Left cardiac atrium (tissue), 4 donors: ENCODE measurements at regions not wholly inside any gene's neighbourhood (a gene's known extent, or its start where the extent isn't known, plus 50 kb on each side); places are given as distances from the start of the nearest gene placed in this dataset.

Source experiments
- ATAC-seq, 2 donors: fragments of 200-7000 bp; cut with Tn5 transposase; one replicate each; pipeline ENCODE4 v1.9.1; 2020; ENCODE audit warnings: mild to moderate bottlenecking in 2 of 2, moderate library complexity in 2 of 2
- DNase-seq: peaks from one replicate; pipeline ENCODE4 v3.0.0-alpha.2; 2020
- intact Hi-C, 2 donors: fragments of 100-400 bp; cut with DNase I; formaldehyde crosslinking; loops; one replicate each; pipeline versions ENCODE4 v1.14.1 to v1.15.1; 2022 to 2023
- donor health status: DM: no; HTN: yes; CAD: no.
- donor health status: DM: no; HTN: yes; CAD: no; lungs with severe emphysema.
- donor health status: DM: yes; HTN: yes; CAD: no.
- donor health status: Dilated cardiomyopathy.

DNA sequence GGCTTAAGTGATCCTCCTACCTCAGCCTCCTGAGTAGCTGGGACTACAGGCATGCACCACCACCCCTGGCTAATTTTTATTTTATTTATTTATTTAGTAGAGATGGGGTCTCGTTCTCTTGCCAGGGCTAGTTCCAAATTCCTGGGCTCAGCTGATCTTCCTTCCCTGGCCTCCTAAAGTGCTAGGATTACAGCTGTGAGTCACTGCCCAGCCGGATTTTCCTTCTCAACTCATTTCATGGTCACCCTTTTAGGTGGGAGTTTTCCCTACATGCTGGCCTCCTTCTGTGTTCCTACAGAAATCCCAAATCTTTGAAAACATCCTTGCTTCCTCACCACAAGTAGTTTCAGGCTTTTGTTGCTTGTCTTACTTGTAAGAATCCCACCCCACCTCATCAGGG is 102.1 kb upstream of the SIAH1 start:
- DNase-seq (no peak), ATAC-seq (no peak)
- intact Hi-C loops, result no loop called here

DNA sequence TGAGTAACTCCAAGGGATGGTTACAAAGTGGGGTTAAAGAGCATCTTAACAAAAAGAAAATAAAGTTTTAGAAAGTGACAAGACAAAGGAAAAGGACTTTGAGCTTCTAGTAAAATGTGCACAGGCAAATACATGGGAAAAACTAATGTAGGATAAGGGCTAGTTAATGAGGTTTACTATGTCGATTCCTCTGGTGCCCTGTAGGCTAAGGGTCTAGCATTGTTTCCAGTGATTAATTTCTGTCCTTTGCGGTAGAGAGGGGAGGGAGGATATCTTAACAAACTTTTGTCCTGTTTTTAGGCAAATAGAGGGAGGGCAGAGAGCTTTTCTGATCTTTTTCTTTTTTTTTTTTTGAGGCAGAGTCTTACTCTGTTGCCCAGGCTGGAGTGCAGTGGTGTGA is 96.6 kb upstream of the SIAH1 start:
- no peak for DNase-seq
- no peak for ATAC-seq
- intact Hi-C loops, result no loop called here

DNA sequence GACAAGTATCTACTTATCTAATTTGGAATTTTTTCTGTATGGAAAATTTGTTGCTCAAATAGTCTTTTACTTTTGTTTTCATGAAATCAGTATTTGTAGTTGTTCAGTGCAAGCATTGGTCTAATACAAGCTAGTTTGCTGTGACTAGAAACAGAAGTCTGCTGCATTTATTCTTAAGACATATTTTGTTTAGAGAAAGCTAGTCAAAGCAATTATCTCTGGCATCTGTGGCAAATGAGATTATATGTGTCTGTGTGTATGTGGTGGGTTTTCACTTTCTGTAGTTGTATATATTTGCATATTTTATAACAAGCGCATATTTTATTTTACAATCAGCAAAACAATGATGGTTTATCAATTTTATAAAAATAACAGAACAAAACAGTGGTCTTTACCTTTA is 96.0 kb upstream of the SIAH1 start:
- no peak for DNase-seq
- no peak for ATAC-seq
- intact Hi-C loops, result no loop called here

DNA sequence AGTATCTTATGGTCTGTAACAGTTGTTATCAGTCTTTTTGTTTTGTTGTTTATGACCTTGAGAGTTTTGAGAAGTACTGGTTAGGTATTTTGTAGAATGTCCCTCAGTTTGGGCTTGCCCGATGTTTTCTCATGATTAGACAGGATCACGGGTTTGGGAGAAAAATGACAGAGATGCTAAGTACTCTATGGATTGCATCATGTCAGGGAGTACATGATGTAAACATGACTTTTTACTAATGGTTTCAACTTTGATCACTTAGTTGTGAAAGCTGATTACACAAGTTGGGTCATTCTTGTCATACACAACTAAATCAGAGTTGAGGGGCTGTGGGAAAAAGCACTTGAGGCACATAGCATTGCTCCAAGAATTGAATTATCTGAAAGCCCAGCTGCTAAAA is 94.7 kb upstream of the SIAH1 start:
- no peak for ATAC-seq
- no peak for DNase-seq
- intact Hi-C loops, result no loop called here

DNA sequence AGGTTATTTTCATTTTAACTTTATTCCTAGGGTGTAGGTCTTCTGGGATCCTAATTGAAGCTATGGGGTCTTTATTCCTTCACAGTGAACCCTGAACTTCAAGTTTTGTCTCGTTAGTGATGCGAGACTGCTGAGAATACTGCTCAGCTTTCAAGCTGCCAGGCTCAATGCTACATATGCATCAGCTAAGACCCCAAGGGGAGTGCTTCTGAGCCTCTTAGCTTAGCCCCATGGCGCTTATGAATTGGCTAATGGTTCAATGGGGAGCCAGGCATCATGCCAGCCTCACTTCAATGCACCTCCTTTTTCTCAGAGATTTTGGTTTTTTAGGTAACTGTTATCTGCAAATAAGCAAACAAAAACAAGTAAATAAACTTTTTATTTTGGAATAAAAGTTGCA is 94.1 kb upstream of the SIAH1 start:
- ATAC-seq (no peak), DNase-seq (no peak)
- intact Hi-C loops, result no loop called here

DNA sequence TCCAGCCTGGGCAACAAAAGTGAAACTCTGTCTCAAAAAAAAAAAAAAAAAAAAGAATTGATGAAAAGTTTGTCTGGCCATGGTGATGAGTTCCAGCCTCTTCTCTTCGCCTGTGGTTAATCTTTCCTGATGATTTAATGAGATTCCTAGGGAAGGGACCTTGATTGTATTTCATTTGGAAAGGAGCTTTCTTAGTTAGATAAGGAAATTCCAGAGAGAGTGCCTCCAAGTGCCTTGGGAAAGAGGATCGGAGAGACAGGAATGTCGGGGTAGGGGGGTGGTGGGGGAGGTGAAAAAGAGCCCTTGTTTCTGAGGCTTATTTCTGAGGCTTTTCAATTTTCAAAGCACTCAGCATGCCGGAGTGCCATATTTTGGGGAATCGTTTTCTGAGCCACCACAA is 93.2 kb upstream of the SIAH1 start:
- ATAC-seq (no peak), DNase-seq (no peak)
- intact Hi-C loops, result no loop called here

DNA sequence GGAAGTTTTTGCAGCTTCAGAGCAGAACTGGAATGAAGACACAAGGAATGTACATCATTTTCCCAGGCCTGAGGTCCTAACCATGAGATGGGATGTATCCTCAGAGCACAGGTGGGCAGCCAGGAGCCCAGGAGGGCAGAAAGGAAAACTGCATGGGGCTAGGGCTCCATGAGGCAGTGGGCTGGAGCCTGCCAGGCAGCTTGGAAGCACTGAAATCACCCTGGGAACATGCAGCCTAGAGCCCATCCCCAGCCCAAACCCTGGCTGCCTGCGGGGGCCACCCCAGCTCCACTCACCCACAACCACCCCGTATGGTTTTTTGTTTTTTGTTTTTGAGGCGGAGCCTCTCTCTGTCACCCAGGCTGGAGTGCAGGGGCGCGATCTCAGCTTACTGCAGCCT is 86.2 kb upstream of the SIAH1 start:
- intact Hi-C loops, result no loop called here
- DNase-seq (no peak), ATAC-seq (no peak)

DNA sequence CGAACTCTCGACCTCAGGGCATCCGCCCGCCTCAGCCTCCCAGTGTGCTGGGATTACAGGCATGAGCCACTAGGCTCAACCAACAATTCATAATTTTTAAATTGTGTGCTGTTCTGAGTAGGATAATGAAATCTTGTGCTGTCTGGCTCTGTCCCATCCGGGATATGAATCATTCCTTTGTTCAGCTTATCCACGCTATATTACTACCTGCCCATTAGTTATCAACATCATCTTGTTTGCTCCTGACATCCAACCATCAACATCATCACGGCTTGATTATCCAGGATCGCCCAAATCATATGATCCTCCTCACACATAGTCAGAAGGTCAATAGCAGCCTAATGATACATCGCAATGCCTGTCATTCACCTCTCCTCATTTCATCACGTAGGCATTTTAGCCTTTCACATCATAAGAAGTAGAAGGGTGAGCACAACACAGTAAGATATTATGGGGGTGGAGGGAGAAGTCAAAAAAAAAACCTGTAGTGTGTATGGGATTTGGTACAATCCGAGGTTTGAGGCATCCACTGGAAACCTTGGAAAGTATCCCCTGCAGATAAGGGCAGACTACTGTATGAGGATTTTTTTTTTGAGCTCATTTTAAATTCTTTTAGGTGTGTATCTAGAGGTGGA is 77.0 kb upstream of the SIAH1 start:
- DNase-seq, result no peak
- intact Hi-C loops, result no loop called here
- ATAC-seq, result no peak

DNA sequence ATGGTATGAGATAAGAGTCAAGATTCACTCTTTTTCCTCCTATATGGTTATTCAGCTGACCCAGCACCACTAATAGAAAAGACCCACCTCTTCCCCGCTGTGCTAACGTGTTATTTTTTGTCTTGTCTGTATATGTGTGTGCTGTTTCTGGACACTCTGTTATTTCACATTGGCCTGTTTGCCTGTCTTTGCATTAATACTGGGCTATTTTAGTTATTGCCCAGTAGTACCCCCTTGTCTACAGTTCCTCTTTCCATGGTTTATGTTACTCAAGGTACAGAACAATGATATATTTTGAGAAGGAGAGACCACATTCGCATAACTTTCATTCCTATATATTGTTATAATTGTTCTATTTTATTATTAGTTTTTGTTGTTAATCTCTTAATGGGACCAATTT is 74.0 kb upstream of the SIAH1 start:
- intact Hi-C loops, result no loop called here
- ATAC-seq (no peak), DNase-seq (no peak)

DNA sequence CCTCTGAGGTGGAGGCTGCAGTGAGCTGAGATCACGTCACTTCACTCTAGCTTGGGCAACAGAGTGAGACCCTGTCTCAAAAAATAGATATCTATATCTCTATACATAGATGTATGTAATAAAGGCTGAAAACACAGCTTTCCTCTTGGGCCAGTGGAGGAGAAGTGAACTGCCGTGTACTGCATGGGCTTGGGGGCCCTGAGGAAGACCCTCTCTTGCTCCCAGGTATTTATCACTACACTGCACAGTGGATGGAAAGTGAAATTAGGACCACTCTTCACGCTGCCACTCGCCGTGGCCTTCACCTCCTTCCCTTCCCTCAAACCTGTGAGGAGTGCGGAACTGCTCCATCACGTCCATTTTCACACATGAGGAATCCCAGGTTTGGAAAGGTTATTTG is 68.8 kb upstream of the SIAH1 start:
- intact Hi-C loops, result no loop called here
- no peak for ATAC-seq
- DNase-seq, result no peak

DNA sequence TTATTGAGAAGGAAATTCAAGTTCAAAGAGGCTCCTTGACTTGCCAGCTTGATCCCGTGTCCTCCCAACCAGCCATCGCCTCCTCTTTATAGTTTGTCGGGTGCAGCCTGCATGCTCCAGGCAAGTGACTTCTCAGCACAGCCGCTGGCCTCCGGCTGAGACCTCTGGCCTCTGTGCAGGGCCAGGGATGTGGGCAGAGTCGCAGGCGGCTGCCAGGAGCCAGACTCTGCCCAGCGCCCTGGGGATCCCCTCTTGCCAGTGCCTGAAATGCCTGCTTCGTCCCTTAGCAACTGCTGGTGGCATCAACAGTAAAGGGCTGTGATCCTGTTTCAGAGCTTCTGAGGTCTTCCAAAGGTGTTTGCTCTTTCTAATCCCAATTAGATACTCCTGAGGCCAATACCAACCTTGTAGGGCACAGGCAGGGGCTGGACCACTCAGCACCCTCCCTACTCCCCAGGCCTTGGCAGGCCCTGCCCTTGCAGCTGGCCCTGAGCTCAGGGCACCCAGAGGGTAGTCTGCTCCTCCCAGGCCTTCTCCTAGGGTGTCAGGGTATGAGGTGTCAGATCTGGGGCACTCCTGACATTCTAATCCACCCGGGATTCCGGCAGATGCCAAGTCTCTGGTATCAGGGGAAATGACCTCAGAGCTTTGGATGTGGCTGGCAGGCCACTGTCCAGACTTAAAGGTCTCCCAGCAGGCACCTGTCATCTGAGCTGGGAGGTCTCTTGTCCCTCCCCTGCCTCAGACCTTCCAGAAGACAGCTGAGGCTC is 68.0 kb upstream of the SIAH1 start:
- intact Hi-C loops, result no loop called here
- ATAC-seq (peak; percentile 92), DNase-seq (no peak)

DNA sequence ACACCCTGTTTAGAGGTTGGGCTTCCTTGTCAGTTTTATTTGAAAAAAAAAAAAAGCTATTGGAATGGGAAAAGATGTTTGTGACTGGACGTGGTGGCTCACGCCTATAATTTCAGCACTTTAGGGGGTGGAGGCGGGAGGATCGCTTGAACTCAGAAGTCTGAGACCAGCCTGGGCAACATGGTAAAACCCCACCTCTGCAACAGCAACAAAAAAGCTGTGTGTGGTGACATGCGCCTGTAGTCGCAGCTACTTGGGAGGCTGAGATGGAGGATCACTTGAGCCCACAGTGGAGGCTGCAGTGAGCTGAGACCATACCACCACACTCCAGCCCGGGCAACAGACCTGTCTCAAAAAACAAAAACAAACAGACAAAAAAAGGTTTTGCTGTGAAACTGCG is 66.1 kb upstream of the SIAH1 start:
- no peak for DNase-seq

DNA sequence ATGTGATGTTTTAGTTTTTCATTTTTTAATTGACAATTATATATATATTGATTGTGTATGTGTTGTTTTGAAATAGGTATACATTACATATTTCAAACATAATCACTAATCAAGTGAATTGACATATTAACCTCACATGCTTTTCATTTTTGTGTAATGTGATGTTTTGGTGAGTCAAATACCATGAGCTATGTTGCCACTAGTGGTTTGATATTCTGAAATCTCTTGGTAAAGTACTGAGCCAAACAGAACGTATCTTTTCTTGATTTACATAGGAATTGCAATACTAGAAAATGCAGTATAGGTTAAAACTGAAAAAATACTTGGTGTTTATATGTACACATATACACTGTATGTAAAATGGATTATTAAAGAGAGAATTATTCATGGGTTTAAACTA is 65.2 kb upstream of the SIAH1 start:
- ATAC-seq (no peak), DNase-seq (no peak)
- intact Hi-C loops, result no loop called here

More for the DNA sequence above, 66.1 kb upstream of the SIAH1 start:
- intact Hi-C loops, result no loop called here
- ATAC-seq, result no peak

DNA sequence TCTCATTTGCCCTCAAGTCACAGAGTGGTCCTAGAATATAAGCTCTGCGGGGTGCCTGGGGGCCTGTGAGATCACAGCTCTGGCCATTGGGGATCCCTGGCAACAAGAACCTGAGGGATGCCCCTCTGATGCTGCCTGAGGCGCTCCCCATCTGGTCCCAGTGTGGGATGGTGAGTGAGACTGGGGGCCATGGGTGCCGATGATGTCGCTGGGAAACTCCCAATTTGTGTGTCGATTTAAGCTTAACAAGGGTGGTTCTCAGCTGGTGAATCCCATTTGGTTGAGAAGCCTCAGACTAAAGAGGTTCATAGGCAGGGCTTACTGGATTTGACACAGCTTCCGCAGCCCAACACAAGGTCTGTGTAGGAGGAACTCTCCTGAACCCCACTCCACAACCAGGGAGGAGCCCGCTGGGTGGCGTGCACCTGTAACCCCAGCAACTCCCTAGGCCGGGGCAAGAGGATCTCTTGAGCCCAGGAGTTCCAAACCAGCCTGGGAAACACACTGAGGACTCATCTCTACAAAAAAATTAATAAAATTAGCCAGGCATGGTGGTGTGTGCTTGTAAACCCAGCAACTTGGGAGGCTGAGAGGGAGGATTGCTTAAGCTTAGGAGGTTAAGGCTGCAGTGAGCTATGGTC is 63.7 kb upstream of the SIAH1 start:
- ATAC-seq, result no peak
- intact Hi-C loops, result no loop called here
- DNase-seq, result no peak

DNA sequence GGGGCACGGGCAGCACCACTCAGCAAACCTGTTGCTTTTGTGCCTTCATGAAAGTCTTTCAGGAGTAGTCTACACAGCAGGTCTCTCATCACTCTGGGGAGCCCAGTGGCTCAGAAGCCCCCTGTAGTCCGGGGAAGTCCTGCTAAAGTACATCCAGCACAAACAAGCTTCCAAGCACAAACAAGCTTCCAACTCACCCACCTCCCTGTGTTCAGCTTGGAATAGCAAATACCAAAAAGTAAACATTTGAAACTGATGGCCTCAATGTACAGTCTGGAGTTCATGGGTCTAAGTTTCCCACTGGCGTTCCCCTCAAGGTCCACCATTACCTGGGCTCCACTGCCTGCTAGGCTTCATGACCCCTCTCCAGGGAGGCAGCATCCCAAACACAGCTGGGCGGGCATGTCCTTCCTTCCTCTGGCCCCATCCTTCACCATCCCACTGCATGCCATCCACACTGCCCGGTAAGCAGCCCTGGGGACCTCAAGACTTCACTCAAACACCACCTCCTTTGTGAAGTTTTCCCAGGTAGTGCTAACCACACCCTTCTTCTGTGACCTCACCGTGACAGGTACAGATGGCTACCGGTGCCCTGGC is 62.8 kb upstream of the SIAH1 start:
- DNase-seq, result no peak
- intact Hi-C loops, result no loop called here
- no peak for ATAC-seq

DNA sequence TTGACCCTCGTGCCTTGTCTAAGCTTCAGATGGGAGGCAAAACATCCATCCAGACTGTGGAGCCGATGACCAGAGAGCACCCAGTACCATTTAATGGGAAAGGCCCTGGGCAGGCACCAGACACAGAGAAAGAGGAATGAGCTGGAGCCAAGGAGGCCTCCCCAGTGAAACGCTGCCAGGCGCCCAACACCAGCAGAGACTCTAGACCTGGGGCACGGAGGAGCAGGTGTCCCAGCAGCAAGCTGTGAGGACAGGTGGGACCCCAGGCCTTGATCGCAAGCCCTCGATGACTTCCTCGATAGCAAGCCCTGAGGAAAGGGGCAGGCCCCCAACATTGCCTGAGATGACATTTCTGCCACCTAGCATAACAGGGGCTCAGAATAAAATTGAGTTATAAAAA is 62.2 kb upstream of the SIAH1 start:
- intact Hi-C loops, result no loop called here
- DNase-seq (no peak), ATAC-seq (no peak)

DNA sequence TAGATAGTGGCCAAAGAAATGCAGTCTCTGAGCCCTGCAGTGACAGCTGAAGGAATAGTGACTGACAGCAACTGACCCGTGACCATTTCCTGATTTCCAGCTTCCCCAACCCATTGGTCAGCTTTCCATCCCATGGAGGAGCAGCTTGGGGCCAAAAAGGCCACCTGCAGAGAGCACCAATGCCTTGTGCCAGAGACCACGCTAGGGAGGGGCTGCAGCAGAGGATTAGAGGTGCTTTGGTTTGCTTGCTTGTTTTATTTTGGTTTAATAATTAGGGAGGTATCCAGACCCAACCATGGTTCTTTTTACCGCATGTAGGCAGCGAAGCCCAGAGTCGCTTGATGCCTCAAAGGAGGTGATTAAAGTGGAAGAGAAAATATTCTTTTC is 61.3 kb upstream of the SIAH1 start:
- no peak for ATAC-seq
- intact Hi-C loops, result no loop called here
- DNase-seq, result no peak

DNA sequence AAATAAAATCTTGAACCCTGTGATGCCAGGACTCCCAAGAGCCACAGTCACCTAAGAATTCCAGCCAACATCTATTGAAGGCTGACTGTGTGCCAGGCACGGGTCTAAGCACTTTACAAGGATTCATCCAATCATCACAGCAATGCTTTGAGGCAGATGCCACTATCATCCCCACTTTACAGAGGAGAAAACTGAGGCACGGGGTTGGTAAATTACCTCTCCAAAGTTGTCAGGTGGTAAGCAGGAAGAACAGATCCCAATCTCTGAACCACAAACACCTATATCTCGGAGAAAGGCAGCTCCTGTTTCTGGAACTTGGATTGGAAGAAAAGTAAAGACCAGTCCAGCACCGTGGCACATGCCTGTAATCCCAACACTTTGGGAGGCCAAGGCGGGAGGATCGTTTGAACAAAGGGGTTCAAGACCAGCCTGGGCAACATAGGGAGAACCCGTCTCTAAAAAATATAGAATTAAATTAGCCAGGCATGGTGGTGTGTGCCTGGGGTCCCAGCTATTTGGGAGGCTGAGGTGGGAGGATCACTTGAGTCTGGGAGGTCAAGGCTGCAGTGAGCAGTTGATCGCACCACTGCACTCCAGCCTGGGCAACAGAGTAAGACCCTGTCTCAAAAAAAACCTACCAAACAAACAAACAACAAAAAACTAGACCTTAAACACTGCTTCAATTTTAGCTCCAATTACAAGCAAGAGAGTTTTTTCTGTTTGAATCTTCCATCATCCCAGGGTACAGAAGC is 60.7 kb upstream of the SIAH1 start:
- intact Hi-C loops, result no loop called here
- DNase-seq, result no peak
- ATAC-seq, result no peak

DNA sequence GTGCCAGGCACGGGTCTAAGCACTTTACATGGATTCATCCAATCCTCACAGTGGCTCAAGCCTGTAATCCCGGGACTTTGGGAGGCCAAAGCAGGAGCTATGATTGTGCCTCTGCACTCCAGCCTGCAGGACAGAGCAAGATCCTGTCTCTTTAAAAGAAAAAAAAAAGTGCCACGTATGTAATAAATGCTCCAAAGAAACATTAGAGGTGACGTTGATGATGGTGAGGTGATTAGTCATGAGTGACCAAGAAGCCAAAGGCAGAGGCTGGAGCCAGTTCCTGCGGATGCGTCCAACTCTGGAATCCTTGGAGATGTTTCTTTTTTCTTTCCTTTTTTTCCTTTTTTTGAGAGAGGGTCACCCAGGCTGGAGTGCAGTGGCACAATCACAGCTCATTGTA is 59.4 kb upstream of the SIAH1 start:
- intact Hi-C loops, result no loop called here
- peak; percentile 78 to 85 for ATAC-seq
- DNase-seq, result peak; percentile 46

DNA sequence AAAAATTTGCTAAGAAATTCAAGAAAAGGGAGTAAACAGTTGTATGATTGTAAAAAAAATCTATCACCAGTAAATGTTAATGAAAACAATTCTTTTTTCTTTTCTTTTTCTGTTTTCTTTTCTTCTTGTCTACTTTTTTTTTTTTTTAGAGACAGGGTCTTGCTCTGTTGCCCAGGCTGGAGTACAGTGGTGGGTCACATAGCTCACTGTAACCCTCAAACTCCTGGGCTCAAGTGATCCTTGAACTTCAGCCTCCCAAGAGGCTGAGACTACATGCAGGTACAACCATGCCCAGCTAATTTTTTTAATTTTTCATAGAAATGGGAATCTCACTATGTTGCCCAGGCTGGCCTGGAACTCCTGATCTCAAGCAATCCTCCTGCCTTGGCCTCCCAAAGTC is 57.2 kb upstream of the SIAH1 start:
- DNase-seq, result no peak
- ATAC-seq, result no peak

More for the DNA sequence above, 57.2 kb upstream of the SIAH1 start:
- intact Hi-C loops, result no loop called here
